HCT116 (cell line): ENCODE measurements at regions not wholly inside any gene's neighbourhood (a gene's known extent, or its start where the extent isn't known, plus 50 kb on each side); places are given as distances from the start of the nearest gene placed in this dataset.

Experiments used
- ATAC-seq: fragments of 200-7000 bp; cut with Tn5 transposase; 2 replicates; pipeline ENCODE4 v1.9.1; 2020; ENCODE audit warnings: mild to moderate bottlenecking, moderate library complexity
- BruUV-seq: library from RNA; stranded (reverse); fragments of 400-500 nt; replicated peaks from 2 replicates; lab custom pipeline; 2021; lab: Mats Ljungman, UMichigan
- CTCF ChIA-PET: fragments of 300-600 bp; sonication (Branson Sonifier 250); formaldehyde crosslinking; loops from one replicate; lab custom pipeline; 2021; ENCODE audit warnings: antibody characterized with exemption; lab: Charles Lee
- POLR2A ChIA-PET: fragments of 300-600, 350-600 bp; sonication (Branson Sonifier 250); formaldehyde crosslinking; loops from one replicate; lab custom pipeline; 2021; ENCODE audit warnings: antibody characterized with exemption; lab: Charles Lee
- RAD21 ChIA-PET, 2 experiments: fragments of 300-600 bp; sonication (Branson Sonifier 250); formaldehyde crosslinking; loops; one replicate each; lab custom pipeline; 2023; ENCODE audit warnings: low total read pairs in 2 of 2; ENCODE audit not compliant: uncharacterized antibody in 2 of 2, unreplicated experiment in 2 of 2, low non-redundant PET in 1 of 2; lab: Charles Lee
- DNase-seq: peaks from one replicate; pipeline ENCODE4 v3.0.0-alpha.2; 2010; ENCODE audit warnings: low read depth, low spot score
- H2AFZ ChIP-seq: fragments of 200-600 bp; shearing (Covaris generic), sonication (generic); 2 replicates; pipeline ENCODE4 v1.6.1; 2017; ENCODE audit warnings: low read depth, mixed run types, mixed read lengths, antibody characterized with exemption, low read length; ENCODE audit not compliant: poor library complexity, severe bottlenecking
- H3K27ac ChIP-seq: 2 replicates; pipeline ENCODE4 v1.5.1; 2012; ENCODE audit warnings: low read depth, low read length
- H3K27me3 ChIP-seq: fragments of 200-600 bp; sonication (generic); 2 replicates; pipeline ENCODE4 v1.6.1; 2016; ENCODE audit warnings: mixed run types, low read length, mixed read lengths; ENCODE audit not compliant: insufficient read depth
- H3K36me3 ChIP-seq, 2 experiments: fragments of 200-500 bp in 1 of 2; fragments of 200-600 bp in 1 of 2; sonication (Bioruptor generic) in 1 of 2; sonication (generic) in 1 of 2; 2 replicates each; pipeline versions ENCODE4 v1.5.1 to v1.6.1; 2014 to 2016; ENCODE audit warnings: low read length in 2 of 2, inconsistent platforms in 1 of 2, mixed read lengths in 1 of 2, mixed run types in 1 of 2; ENCODE audit not compliant: insufficient read depth in 2 of 2, control insufficient read depth in 1 of 2
- H3K4me1 ChIP-seq, 2 experiments: fragments of 200-600 bp in 1 of 2; sonication (generic) in 1 of 2; 2 replicates each; pipeline versions ENCODE4 v1.5.1 to v1.6.1; 2012 to 2017; ENCODE audit warnings: low read length in 2 of 2, inconsistent platforms in 1 of 2, mild to moderate bottlenecking in 1 of 2, mixed read lengths in 1 of 2, mixed run types in 1 of 2, moderate library complexity in 1 of 2; ENCODE audit not compliant: insufficient read depth in 2 of 2, control insufficient read depth in 1 of 2
- H3K4me2 ChIP-seq: fragments of 200-600 bp; sonication (generic); 2 replicates; pipeline ENCODE4 v1.6.1; 2017; ENCODE audit warnings: mixed run types, low read length, mixed read lengths
- H3K4me3 ChIP-seq, 2 experiments: fragments of 200-600 bp in 1 of 2; sonication (generic) in 1 of 2; replicated peaks in 1 of 2; 2 replicates each; pipeline ENCODE4 v1.5.1; 2011 to 2016; ENCODE audit warnings: low read length in 2 of 2, control low read depth in 1 of 2, low read depth in 1 of 2, mild to moderate bottlenecking in 1 of 2, mixed read lengths in 1 of 2, mixed run types in 1 of 2
- H3K79me2 ChIP-seq: fragments of 200-600 bp; sonication (generic); 2 replicates; pipeline ENCODE4 v1.6.1; 2017; ENCODE audit warnings: mild to moderate bottlenecking, mixed run types, low read length, moderate library complexity, mixed read lengths; ENCODE audit not compliant: insufficient read depth
- H3K9ac ChIP-seq: fragments of 200-600 bp; sonication (generic); 2 replicates; pipeline ENCODE4 v1.6.1; 2016; ENCODE audit warnings: low read length, mixed read lengths
- H3K9me2 ChIP-seq: fragments of 200-600 bp; sonication (generic), shearing (Covaris generic); 2 replicates; pipeline ENCODE4 v1.6.1; 2017; ENCODE audit warnings: mixed run types, mild to moderate bottlenecking, moderate library complexity; ENCODE audit not compliant: insufficient read depth
- H3K9me3 ChIP-seq, 2 experiments: fragments of 200-500 bp in 1 of 2; fragments of 200-600 bp in 1 of 2; sonication (Bioruptor generic) in 1 of 2; sonication (generic) in 1 of 2; 2 replicates each; pipeline ENCODE4 v1.6.1; 2014 to 2017; ENCODE audit warnings: low read length in 2 of 2, mixed read lengths in 2 of 2, inconsistent platforms in 1 of 2, low read depth in 1 of 2, mild to moderate bottlenecking in 1 of 2, mixed run types in 1 of 2, moderate library complexity in 1 of 2; ENCODE audit not compliant: control insufficient read depth in 1 of 2, insufficient read depth in 1 of 2
- H4K20me1 ChIP-seq: fragments of 200-600 bp; sonication (generic), shearing (Covaris generic); 2 replicates; pipeline ENCODE4 v1.6.1; 2017; ENCODE audit warnings: mixed run types, mild to moderate bottlenecking, moderate library complexity; ENCODE audit not compliant: insufficient read depth
- CBX3 ChIP-seq: IDR thresholded peaks from 2 replicates; pipeline ENCODE4 v1.6.1; 2012; ENCODE audit warnings: low read depth
- EGR1 ChIP-seq: IDR thresholded peaks from 2 replicates; pipeline ENCODE4 v1.6.1; 2012; ENCODE audit warnings: low read depth
- ELF1 ChIP-seq: IDR thresholded peaks from 2 replicates; pipeline ENCODE4 v1.6.1; 2012; ENCODE audit warnings: low read depth, borderline replicate concordance
- EZH2phosphoT487 ChIP-seq: fragments of 200-600 bp; IDR thresholded peaks from 2 replicates; pipeline ENCODE4 v1.6.1; 2018; ENCODE audit warnings: antibody characterized with exemption, borderline replicate concordance
- POLR2AphosphoS5 ChIP-seq: IDR thresholded peaks from 2 replicates; pipeline ENCODE4 v1.6.1; 2011; ENCODE audit warnings: mild to moderate bottlenecking, low read depth, low read length, moderate library complexity
- SP1 ChIP-seq: IDR thresholded peaks from 2 replicates; pipeline ENCODE4 v1.6.1; 2012; ENCODE audit warnings: low read depth
- SRF ChIP-seq: IDR thresholded peaks from 2 replicates; pipeline ENCODE4 v1.6.1; 2012; ENCODE audit warnings: low read depth
- YY1 ChIP-seq: IDR thresholded peaks from 2 replicates; pipeline ENCODE4 v1.6.1; 2011; ENCODE audit warnings: low read length, low read depth, moderate library complexity, mild to moderate bottlenecking; ENCODE audit not compliant: insufficient replicate concordance; ENCODE audit errors: extremely low read depth
- intact Hi-C: fragments of 100-400 bp; cut with micrococcal nuclease; formaldehyde crosslinking; loops from 2 replicates; pipeline ENCODE4 v1.10.0; 2022
- TF ChIP-seq, protein P1 (sequence below): IDR thresholded peaks from 2 replicates; pipeline ENCODE4 v1.6.1; 2011; ENCODE audit warnings: mild to moderate bottlenecking, low read length, moderate library complexity; ENCODE audit not compliant: insufficient replicate concordance; ENCODE audit errors: extremely low read depth
- TF ChIP-seq, protein P2 (sequence below): IDR thresholded peaks from 2 replicates; pipeline ENCODE4 v1.6.1; 2012

DNA sequence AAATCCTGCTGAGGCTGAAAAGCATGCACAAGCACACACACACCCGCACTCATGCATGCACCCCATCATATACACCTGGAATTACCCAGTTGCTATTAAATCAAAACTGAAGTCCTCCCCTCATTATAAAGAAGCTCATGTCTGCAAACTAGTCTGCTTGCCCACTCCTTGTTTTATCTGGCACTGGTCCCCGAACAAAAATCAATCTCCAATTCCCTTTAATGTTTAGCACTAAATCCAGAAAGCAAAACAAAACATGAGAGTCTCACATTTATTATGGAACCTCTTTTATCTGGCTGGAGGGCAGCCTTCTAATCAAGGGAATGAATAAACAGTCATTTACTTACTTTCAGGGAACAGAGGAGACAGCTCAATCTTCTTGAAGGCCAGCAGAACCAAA lies 1093.4 kb upstream of the FLRT2 start (continued):
- TF ChIP-seq POLR2AphosphoS5 (no peak), YY1 (no peak), ELF1 (no peak)

DNA sequence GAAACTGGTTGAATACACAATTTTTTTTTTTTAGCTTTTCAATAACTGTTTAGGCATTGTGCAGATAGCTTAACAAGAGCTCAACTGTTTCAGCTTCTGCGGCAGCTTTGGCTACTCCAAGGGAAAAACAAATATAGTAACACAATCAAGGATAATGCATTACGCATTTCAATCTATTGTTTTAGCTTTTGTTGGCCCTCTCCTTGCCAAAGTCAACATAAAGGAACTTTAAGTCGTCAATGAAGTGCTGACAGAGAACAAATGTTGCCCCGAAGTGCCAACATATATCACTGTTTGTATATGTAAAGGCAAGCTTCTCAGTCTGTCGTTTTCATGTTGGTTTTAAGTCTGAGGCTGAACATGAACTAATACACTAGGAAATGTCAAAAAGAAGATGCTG lies 1087.4 kb upstream of the FLRT2 start:
- Histone ChIP-seq H3K4me2 (no peak overlapping the region), H3K27ac (no peak overlapping the region), H3K36me3 (no peaks in the 10 kb centered on the region), H3K4me3 (no peak overlapping the region), H4K20me1 (no peaks in the 10 kb centered on the region), H3K27me3 (no peaks in the 10 kb centered on the region), H3K4me1 (no peaks in the 10 kb centered on the region), H3K9ac (no peak overlapping the region), H3K9me2 (no peaks in the 10 kb centered on the region), H2AFZ (no peak overlapping the region), H3K79me2 (no peaks in the 10 kb centered on the region), H3K9me3 (peaks cover 0 to 19% of the 10 kb centered on the region in 2 experiments; a peak in 2 of 4 replicates)
- no TSS peak for BruUV-seq
- ChIA-PET RAD21 (no interaction called here), POLR2A (no interaction called here), CTCF (no interaction called here)
- TF ChIP-seq SP1 (no peak), SRF (no peak), EGR1 (no peak), CBX3 (no peak), EZH2phosphoT487 (no peak), YY1 (no peak)
- TF ChIP-seq, protein P1, sequence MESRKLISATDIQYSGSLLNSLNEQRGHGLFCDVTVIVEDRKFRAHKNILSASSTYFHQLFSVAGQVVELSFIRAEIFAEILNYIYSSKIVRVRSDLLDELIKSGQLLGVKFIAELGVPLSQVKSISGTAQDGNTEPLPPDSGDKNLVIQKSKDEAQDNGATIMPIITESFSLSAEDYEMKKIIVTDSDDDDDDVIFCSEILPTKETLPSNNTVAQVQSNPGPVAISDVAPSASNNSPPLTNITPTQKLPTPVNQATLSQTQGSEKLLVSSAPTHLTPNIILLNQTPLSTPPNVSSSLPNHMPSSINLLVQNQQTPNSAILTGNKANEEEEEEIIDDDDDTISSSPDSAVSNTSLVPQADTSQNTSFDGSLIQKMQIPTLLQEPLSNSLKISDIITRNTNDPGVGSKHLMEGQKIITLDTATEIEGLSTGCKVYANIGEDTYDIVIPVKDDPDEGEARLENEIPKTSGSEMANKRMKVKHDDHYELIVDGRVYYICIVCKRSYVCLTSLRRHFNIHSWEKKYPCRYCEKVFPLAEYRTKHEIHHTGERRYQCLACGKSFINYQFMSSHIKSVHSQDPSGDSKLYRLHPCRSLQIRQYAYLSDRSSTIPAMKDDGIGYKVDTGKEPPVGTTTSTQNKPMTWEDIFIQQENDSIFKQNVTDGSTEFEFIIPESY: no peak
- TF ChIP-seq, protein P2, sequence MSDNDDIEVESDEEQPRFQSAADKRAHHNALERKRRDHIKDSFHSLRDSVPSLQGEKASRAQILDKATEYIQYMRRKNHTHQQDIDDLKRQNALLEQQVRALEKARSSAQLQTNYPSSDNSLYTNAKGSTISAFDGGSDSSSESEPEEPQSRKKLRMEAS: no peak
- intact Hi-C loops: no loop called here
- ATAC-seq (no peak), DNase-seq (no peak)
